Activated CD4-positive, alpha-beta T cell treated with anti-CD3 and anti-CD28 coated beads, Interleukin-2, amount 50 U/mL, for 16 hours (primary cell): ENCODE measurements at regions not wholly inside any gene's neighbourhood (a gene's known extent, or its start where the extent isn't known, plus 50 kb on each side); places are given as distances from the start of the nearest gene placed in this dataset.
"Not testable (repeated sequence)": the region's sequence is repeated elsewhere in the genome, so short reads cannot be mapped to it uniquely, and the experiment has no call there.

Source experiments
- DNase-seq: peaks from one replicate; pipeline ENCODE4 v3.0.0-alpha.2; 2020

- no peak for DNase-seq
Measured at GRCh38 chr7:91357379-91357778, 93.1 kb downstream of the FZD1 start.

- no peak for DNase-seq
Measured at GRCh38 chr7:91357901-91358300, 93.7 kb downstream of the FZD1 start.

GRCh38 chr7:91358303-91358702 lies 94.1 kb downstream of the FZD1 start:
- no peak for DNase-seq

GRCh38 chr7:91365097-91365496 lies 100.9 kb downstream of the FZD1 start:
- DNase-seq, result not testable (repeated sequence)

- no peak for DNase-seq
Measured at GRCh38 chr7:91366091-91366490, 101.9 kb downstream of the FZD1 start.

- no peak for DNase-seq
Measured at GRCh38 chr7:91367812-91368578, 103.8 kb downstream of the FZD1 start.

GRCh38 chr7:91372323-91372722 lies 108.1 kb downstream of the FZD1 start:
- no peak for DNase-seq

- DNase-seq, result no peak
Measured at GRCh38 chr7:91373111-91373800, 109.0 kb downstream of the FZD1 start.

- no peak for DNase-seq
Measured at GRCh38 chr7:91374321-91374989, 110.2 kb downstream of the FZD1 start.

- DNase-seq, result no peak
Measured at GRCh38 chr7:91375378-91375777, 111.1 kb downstream of the FZD1 start.

- DNase-seq, result no peak
Measured at GRCh38 chr7:91378131-91378530, 113.9 kb downstream of the FZD1 start.

GRCh38 chr7:91379236-91379635 lies 115.0 kb downstream of the FZD1 start:
- DNase-seq, result no peak

- DNase-seq, result no peak
Measured at GRCh38 chr7:91379991-91380390, 115.8 kb downstream of the FZD1 start.

GRCh38 chr7:91383053-91383904 lies 119.0 kb downstream of the FZD1 start:
- no peak for DNase-seq

- no peak for DNase-seq
Measured at GRCh38 chr7:91383905-91384274, 119.7 kb downstream of the FZD1 start.

GRCh38 chr7:91394757-91395156 lies 130.5 kb downstream of the FZD1 start:
- not testable (repeated sequence) for DNase-seq

GRCh38 chr7:91395313-91395712 lies 131.1 kb downstream of the FZD1 start:
- not testable (repeated sequence) for DNase-seq

- no peak for DNase-seq
Measured at GRCh38 chr7:91397096-91397495, 132.9 kb downstream of the FZD1 start.

GRCh38 chr7:91397612-91398011 lies 133.4 kb downstream of the FZD1 start:
- no peak for DNase-seq

- DNase-seq, result no peak
Measured at GRCh38 chr7:91398341-91398740, 134.1 kb downstream of the FZD1 start.

GRCh38 chr7:91405092-91405788 lies 141.0 kb downstream of the FZD1 start:
- DNase-seq, result no peak

- not testable (repeated sequence) for DNase-seq
Measured at GRCh38 chr7:91405873-91406272, 141.6 kb downstream of the FZD1 start.
